GM19452 (cell line): ENCODE measurements at regions not wholly inside any gene's neighbourhood (a gene's known extent, or its start where the extent isn't known, plus 50 kb on each side); places are given as distances from the start of the nearest gene placed in this dataset.
"Not testable (repeated sequence)": the region's sequence is repeated elsewhere in the genome, so short reads cannot be mapped to it uniquely, and the experiment has no call there.

Experiments used
- ATAC-seq: cut with Tn5 transposase; IDR thresholded peaks from one replicate; pipeline ENCODE4 v1.9.1; 2021; ENCODE audit not compliant: unreplicated experiment

DNA sequence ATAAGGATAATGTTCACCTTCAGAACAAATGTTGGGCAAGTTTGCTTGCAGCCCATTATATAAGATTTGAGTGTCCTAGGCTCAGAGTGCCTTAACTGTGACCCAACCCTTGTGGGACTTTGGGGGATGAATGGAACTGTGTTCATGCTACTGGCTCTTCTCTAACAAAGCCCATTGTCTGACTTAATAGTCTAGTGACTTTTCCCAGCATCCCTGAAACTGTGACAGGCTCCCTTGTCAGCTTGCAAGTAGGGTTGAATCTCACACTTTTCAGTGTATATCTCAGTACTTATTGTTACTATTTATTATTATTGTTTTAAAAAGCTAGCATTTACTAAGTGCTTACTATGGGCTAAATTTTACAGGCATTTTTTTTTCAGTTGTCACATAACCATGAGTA is 1488.2 kb downstream of the KHDRBS2 start:
- ATAC-seq: not testable (repeated sequence)

GRCh38 chr6:60789601-60790000 is 1496.4 kb downstream of the KHDRBS2 start:
- not testable (repeated sequence) for ATAC-seq

DNA sequence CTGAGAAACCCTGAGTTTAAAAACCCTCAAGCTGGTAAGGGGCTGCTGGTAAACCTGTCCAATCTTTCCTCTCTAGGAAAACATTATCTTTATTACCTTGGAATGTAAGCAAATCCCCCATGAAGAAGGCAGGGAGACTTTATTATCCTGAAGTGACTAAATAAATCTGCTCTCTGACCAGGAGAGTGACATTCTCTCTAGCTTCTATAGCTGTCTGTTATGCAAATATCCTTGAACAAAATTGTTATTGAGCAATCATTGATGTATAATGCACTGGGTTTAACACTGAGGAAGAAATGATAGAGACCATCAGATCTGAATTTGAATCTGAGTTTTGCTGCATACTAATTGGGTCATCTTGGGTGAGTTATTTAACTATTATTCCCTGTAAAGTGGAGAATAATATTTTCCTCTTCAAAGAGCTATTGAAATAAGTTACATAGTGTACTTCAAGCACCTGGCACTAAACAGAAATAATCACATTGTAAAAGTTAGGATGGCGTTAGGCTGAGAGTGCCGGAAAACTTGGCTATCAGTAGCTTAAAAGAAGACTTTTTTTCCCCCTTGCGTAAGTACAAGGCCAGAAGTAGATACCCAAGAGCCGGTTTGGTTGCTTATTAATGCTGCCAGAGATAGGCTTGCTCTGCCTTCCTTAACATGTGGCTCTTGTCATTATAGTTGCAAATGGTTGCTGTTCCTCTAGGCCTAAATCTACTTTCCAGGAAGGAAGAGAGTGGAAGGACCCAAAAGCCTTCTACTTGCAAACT is 1503.1 kb downstream of the KHDRBS2 start:
- not testable (repeated sequence) for ATAC-seq

- ATAC-seq: not testable (repeated sequence)
Measured at GRCh38 chr6:60779591-60779990, 1506.4 kb downstream of the KHDRBS2 start.

- ATAC-seq: not testable (repeated sequence)
Measured at GRCh38 chr6:60767791-60768499, 1518.1 kb downstream of the KHDRBS2 start.

DNA sequence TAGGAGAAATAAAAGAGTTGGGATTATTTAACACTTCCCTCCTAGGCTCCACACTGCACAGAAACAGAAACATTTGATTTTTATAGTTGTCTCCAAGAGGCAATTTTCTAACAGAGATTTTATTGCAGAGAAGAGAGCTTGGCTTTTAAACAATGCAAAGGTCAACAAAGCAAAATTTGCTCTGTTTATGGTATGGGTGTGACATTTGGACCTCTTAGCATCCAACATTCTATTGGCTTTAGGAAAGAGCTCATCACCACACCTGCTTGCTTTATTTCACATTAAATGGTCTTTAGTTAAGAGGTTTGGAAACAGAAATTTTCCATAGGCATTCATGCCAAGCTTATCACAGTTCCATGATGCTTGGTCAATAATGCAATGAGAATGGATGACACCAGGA is 1520.7 kb downstream of the KHDRBS2 start:
- not testable (repeated sequence) for ATAC-seq

- ATAC-seq: not testable (repeated sequence)
Measured at GRCh38 chr6:60763464-60764080, 1522.5 kb downstream of the KHDRBS2 start.

DNA sequence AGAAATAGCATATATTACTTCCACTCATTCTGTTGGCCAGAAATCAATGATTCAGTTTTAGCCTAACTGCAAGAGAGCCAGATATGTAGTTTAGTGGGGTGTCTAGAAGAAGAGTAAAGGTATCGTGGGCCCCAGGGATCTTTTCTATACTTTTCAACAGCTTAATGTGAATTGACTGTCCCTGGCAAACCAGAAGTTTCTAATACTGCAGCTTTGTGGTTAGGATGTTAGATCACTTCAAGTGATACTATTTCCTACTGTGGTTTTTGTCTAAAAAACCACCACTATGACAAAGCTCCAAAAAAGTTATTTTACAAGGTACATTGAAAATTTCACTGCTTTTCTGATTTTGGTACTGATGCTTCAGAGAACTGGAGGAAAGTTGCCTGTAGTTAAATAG is 1525.1 kb downstream of the KHDRBS2 start:
- ATAC-seq: not testable (repeated sequence)

DNA sequence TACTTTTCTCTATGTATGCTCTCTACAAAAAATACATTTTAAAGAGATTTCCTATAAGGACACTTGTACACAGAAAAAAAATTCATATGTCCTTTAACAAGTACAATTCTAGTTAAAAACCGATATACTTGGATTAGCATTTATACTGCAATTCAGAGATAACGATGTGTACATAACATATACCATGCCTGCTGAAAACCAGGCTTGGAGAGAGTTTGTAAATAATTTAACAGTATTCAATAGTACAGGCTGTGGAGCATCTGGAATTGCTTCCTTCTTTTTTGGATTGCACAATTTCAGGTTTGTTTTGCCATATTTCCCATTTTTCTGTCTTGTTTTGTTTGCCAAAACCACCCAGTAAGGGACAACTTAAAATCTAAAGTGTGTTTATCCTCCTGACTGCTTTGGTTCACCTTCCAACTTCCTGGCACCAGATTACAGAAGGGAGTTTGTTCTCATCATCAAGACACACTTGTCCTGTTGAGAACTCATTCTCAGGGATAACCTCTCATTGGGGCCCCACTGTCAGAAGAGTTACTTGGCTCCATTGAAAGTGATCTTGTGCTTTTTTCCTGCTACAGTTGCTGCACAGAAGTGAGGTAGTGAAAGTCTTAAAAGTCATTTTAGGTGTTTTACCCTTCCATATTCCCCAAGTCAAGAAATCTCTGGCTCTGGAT is 1526.7 kb downstream of the KHDRBS2 start:
- not testable (repeated sequence) for ATAC-seq

DNA sequence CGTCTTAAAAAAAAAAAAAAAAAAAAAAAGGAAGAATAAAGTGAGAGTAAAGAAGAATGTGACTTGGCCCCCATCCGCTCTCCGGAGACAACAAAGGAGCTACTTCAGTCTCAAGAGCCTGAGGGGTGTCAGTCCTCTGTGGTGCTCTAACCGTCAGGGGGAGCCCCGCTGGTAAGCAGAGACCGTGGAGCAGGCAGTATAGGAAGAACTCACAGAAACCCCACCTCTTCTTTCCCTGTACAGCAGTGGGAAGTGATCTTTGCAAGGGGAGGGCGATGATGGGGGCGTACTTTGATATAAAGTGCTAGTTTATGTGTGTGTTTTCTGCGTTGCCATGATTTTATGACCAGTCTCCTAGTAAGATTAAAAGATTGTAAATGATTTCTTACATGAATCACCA is 1527.3 kb downstream of the KHDRBS2 start:
- ATAC-seq: not testable (repeated sequence)

GRCh38 chr6:60754879-60755278 is 1531.1 kb downstream of the KHDRBS2 start:
- ATAC-seq: no peak

DNA sequence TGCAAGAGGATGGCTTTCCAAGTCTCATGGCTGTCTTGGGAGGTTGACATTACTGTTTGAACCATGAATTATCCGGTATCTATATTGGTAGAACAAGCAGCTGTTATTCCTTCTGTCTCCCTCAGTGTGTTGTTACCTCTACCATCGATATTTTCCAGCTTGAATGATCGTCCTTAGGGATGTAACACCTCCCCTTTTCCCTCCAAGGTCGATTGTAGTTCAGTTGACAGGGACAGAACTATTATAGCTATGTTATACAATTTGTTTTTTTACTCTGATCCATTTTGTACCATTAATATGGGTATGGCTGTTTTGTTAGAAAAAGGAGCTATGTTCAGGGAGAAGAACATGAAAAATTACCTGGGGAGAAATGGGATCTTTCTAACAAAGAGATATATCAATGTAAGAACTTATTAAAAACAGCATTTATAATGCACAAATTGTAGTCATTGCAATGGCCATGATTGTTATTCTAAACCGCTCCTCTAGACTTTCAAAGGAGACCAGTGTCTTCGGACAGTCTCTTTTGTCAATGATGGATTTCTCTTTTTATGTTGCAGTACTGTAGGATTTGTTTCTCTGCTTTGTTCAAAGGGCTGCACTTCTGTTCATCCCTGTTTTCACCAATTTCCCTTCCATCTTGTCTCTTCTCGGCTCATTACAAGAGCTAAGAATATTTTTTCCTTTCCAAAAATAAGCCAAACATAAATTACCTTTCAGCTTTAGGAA is 1535.5 kb downstream of the KHDRBS2 start:
- not testable (repeated sequence) for ATAC-seq

DNA sequence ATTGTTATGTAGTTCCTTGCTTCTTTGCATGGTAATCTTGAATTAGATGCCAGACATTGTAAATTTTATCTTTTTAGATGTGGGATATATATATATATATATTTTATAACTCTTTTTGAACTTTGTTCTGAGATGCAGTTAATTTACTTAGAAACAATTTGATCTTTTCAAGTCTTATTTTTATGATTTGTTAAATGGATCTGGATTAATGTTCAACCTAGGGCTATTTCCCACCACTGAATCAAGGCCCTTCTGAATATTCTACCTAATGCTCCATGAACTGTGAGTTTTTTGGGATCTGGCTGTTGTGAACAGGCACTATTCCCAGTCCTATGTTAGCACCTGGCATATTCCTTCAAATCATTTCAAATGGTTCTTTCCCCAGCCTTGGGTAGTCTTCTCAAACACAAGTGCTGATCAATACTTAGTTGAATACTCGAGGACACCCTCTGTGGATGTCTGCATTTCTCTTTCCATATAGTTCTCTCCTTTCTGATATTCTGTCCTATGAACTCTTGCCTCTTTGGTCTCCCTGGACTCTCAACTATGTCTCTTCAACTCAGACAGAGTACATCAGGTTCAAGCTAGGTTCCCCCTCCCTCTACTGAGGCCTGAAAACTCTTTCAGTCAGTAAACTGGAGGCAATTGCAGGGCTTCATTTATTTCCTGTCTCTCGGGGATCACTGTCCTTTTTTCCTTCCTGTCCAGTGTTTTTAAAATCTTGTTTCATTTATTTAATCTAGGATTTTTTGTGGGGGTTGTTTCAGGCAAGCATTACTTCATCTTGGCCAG is 1538.1 kb downstream of the KHDRBS2 start:
- not testable (repeated sequence) for ATAC-seq

DNA sequence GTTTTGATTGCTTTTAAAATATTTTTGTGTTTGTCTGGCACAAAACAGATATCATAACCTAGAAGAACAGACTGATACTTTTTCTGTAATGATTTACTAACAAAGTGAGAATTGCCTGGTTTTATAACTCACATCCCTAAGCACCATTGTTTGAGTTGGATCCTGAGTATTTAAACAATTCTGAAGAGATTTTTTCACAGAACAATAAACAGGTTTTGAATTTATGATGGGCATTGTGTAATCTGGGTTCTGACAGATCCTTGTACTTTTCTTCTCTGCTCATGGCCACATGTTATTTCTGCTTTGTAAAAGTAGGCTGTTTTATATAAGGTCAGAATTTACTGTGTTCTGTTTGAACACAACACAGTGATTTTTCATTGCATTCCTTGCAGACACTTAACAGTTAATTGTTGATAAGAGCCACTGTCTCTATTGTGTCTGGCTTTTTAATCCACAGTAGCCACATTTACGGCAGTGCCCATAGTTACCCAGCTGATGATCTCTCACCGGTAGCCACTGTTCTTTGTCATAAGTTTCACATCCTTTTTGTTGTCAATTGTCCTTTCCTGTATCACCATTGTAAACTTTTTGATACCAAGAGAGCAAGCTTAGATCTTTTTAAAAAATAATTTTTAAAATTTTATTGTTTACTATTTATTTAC is 1548.1 kb downstream of the KHDRBS2 start:
- ATAC-seq: peak; percentile 77

DNA sequence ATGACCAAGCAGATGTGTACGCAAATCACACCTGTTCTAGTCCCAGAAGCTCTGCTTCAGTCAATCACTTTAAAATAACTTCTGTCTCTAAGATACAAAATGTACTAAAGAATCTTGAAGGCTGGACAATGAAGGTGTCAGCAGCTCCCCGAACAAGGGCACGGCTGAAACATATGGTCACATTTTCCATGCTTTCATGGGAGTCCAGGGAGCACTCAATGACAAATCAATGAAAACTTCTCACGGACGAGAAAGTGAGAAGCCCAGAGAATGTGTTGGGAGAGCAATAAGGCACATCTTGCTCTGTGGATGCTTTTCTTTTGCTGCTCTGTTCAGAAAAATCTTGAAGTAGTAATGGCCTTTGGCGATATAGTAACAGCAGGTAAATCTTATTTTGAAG is 1548.7 kb downstream of the KHDRBS2 start:
- not testable (repeated sequence) for ATAC-seq

DNA sequence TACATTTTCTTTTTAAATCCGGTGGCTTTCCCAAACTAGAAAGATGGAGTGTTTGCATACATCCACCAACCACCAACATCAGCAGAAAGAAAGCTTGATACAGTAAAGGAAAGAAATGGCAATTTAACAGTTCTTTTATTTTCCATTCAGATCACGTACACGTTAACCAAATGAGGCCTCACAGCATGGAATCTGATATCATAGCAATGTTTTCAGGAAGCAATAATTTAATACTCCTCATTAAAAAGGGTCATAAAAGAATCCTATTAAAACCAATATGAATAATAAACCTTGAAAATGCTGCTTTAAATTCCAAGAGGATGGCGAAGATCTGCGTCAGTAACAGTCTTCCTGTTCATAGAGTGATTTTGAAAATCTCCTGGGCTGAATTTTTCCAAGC is 1562.1 kb downstream of the KHDRBS2 start:
- not testable (repeated sequence) for ATAC-seq

GRCh38 chr6:60695232-60695631 is 1590.8 kb downstream of the KHDRBS2 start:
- no peak for ATAC-seq

DNA sequence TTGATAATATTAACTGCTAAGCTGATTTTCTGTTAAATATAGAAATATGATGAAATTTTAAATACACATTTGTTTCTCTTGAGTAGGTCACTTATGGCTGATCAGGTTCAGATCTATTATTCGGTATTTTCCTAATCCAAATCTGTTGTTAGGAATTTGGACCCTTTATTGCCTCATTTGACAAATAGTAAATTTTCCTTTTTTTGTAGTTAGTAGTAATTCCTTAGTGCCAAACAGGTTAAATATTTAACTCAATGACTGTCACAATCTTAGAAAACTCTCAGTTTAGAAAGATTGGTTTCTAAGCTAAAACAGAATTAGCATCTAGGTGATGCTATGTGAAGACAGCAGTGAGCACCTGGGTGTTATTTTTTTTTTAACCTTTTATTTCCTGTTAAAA is 1598.9 kb downstream of the KHDRBS2 start:
- ATAC-seq: no peak

DNA sequence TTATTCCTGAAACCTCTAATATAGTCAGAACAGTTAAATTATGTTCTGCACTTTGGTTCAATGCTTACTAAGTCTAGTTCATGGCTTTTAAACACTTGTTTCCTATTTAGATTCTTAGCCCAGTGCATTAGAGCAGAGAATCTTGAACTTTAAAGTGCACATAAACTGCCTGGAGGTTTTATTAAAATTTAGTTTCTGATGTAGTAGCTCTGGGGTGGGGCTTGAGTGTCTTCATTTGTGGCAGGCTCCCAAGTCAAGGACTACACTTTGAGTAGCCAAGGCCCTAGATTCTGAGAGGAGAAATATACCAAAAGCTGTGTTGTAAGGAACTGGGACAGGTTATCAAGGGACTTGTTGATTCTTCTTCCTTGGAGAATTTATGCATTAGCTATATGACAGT is 1604.2 kb downstream of the KHDRBS2 start:
- ATAC-seq: no peak
